ENCODE measurements at regions not wholly inside any gene's neighbourhood (a gene's known extent, or its start where the extent isn't known, plus 50 kb on each side); places are given as distances from the start of the nearest gene placed in this dataset.

GRCh38 chr13:99864627-99864990, 107.0 kb downstream of the ZIC5 start:
- DNase-seq: no peak
- TF ChIP-seq CTCF (IDR thresholded peaks at IDR 0.05): no peak
- no peak for TF ChIP-seq POLR2A (IDR thresholded peaks at IDR 0.05)
- Histone ChIP-seq H3K36me3 (no peaks in the 10 kb centered on the region), H3K27me3 (no peaks in the 10 kb centered on the region), H3K4me3 (no peak overlapping the region), H3K9me3 (no peaks in the 10 kb centered on the region), H3K27ac (no peak overlapping the region), H3K4me1 (no peaks in the 10 kb centered on the region)

- no peaks in the 10 kb centered on the region for H3K36me3 ChIP-seq
- H3K27me3 ChIP-seq: no peaks in the 10 kb centered on the region
- no peak for DNase-seq
- no peaks in the 10 kb centered on the region for H3K9me3 ChIP-seq
- no peaks in the 10 kb centered on the region for H3K4me1 ChIP-seq
- no peak for TF ChIP-seq CTCF (IDR thresholded peaks at IDR 0.05)
- no peak for TF ChIP-seq POLR2A (IDR thresholded peaks at IDR 0.05)
- no peak overlapping the region for H3K27ac ChIP-seq
- H3K4me3 ChIP-seq: no peak overlapping the region
Observed at GRCh38 chr13:99863789-99864626, 107.6 kb downstream of the ZIC5 start.

GRCh38 chr13:99862244-99862643, 109.3 kb downstream of the ZIC5 start:
- no peak overlapping the region for H3K27ac ChIP-seq
- no peaks in the 10 kb centered on the region for H3K36me3 ChIP-seq
- peaks cover 0 to 2% (median 0%) of the 10 kb centered on the region in 4 donors for H3K4me1 ChIP-seq
- H3K9me3 ChIP-seq: no peaks in the 10 kb centered on the region
- no peak overlapping the region for H3K4me3 ChIP-seq
- no peak for DNase-seq
- TF ChIP-seq CTCF (IDR thresholded peaks at IDR 0.05) (no peak), POLR2A (IDR thresholded peaks at IDR 0.05) (no peak)
- H3K27me3 ChIP-seq: no peaks in the 10 kb centered on the region

- peaks cover 0 to 6% (median 0%) of the 10 kb centered on the region in 4 donors for H3K4me1 ChIP-seq
- no peak overlapping the region for H3K27ac ChIP-seq
- no peak for TF ChIP-seq POLR2A (IDR thresholded peaks at IDR 0.05)
- TF ChIP-seq CTCF (IDR thresholded peaks at IDR 0.05): no peak
- H3K9me3 ChIP-seq: no peaks in the 10 kb centered on the region
- no peaks in the 10 kb centered on the region for H3K36me3 ChIP-seq
- H3K27me3 ChIP-seq: no peaks in the 10 kb centered on the region
- H3K4me3 ChIP-seq: no peak overlapping the region
- no peak for DNase-seq
Observed at GRCh38 chr13:99861771-99862170, 109.8 kb downstream of the ZIC5 start.

- no peak overlapping the region for H3K4me3 ChIP-seq
- no peak overlapping the region for H3K27ac ChIP-seq
- no peak for DNase-seq
- no peaks in the 10 kb centered on the region for H3K27me3 ChIP-seq
- no peaks in the 10 kb centered on the region for H3K36me3 ChIP-seq
- peaks cover 0 to 6% (median 0%) of the 10 kb centered on the region in 4 donors for H3K4me1 ChIP-seq
- no peaks in the 10 kb centered on the region for H3K9me3 ChIP-seq
- TF ChIP-seq CTCF (IDR thresholded peaks at IDR 0.05) (no peak), POLR2A (IDR thresholded peaks at IDR 0.05) (no peak)
Observed at GRCh38 chr13:99860745-99861144, 110.8 kb downstream of the ZIC5 start.

Data from Peyer's patch (tissue), 4 donors.